Epithelial cell of proximal tubule (primary cell): ENCODE measurements at regions not wholly inside any gene's neighbourhood (a gene's known extent, or its start where the extent isn't known, plus 50 kb on each side); places are given as distances from the start of the nearest gene placed in this dataset.

Experiments used
- DNase-seq: peaks from one replicate; pipeline ENCODE4 v3.0.0-alpha.2; 2011; ENCODE audit warnings: low read depth
- H3K4me3 ChIP-seq: 2 replicates; pipeline ENCODE4 v1.5.1; 2011; ENCODE audit warnings: low read depth, mild to moderate bottlenecking, low read length
- TF ChIP-seq, protein P1 (sequence below): conservative IDR thresholded peaks from 2 replicates; pipeline ENCODE4 v1.5.1; 2012; ENCODE audit warnings: low read depth, mild to moderate bottlenecking, low read length

- DNase-seq = no peak
- no peak overlapping the region for H3K4me3 ChIP-seq
- TF ChIP-seq, protein P1, sequence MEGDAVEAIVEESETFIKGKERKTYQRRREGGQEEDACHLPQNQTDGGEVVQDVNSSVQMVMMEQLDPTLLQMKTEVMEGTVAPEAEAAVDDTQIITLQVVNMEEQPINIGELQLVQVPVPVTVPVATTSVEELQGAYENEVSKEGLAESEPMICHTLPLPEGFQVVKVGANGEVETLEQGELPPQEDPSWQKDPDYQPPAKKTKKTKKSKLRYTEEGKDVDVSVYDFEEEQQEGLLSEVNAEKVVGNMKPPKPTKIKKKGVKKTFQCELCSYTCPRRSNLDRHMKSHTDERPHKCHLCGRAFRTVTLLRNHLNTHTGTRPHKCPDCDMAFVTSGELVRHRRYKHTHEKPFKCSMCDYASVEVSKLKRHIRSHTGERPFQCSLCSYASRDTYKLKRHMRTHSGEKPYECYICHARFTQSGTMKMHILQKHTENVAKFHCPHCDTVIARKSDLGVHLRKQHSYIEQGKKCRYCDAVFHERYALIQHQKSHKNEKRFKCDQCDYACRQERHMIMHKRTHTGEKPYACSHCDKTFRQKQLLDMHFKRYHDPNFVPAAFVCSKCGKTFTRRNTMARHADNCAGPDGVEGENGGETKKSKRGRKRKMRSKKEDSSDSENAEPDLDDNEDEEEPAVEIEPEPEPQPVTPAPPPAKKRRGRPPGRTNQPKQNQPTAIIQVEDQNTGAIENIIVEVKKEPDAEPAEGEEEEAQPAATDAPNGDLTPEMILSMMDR = no peak
These were observed 58.1 kb upstream of the LNX1 start for GRCh38 chr4:53649357-53649756.

GRCh38 chr4:53647547-53647946 lies 56.3 kb upstream of the LNX1 start:
- no peak for DNase-seq
- TF ChIP-seq, protein P1 = no peak
- H3K4me3 ChIP-seq = no peak overlapping the region

DNA sequence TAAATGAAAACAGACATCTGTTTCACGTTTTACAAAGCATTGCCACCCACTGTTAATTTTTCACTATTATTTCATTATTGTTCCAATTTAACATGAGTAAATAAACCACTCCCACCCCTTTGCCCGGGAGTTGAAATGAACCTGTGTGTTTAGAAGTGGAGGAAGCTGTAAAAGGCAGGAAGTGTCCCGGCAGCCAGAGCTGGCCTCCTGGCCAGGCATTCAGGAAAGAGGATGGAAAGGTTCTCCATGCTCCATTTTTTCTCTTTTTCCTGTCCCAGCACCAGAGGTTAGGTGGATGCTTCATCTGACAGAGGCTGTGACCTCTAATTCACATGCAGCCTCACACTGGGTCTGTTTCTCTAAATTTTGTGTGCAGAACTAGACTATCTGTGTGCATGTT lies 55.5 kb upstream of the LNX1 start:
- H3K4me3 ChIP-seq = no peak overlapping the region
- TF ChIP-seq, protein P1 = no peak
- DNase-seq = no peak

DNA sequence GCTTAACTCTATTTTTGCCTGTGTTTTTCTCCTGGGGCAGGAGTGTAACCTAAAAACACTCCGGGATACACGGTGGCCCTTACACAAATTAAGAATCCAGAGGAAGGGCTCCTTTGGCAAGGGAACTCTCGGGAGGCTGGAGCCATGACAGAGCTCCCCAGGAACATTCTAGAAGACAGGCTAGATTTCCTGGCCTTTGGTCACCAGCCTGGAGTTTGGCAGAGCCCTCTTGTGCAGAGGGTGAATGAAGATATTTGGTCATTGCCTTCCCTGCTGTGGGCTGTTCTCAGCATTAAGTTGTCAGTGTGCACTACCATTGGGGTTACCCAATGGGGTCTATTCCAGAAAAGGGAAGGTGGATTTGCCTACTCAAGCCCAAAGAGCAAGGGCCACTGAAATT lies 53.8 kb upstream of the LNX1 start:
- DNase-seq = no peak
- no peak overlapping the region for H3K4me3 ChIP-seq
- TF ChIP-seq, protein P1 = no peak

DNA sequence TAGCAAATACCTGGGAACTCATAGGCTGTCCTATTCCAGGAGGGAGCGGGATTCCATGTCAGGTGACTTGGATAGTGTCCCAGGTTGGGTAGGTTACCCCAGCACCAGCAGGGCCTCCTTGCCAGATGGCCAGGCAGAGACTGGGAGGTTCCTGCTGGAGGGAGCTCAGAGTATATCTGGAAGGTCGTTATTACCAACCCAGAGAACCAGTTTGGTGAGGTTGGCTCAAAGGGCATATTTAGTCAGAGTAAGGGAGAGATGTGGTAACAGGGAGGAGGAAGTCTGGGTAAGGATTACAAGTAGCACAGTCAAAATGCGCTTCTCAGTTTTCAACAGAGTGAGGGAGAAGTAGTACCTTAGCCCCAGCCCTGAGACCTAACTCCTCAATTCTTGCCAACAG lies 53.3 kb upstream of the LNX1 start:
- H3K4me3 ChIP-seq = no peak overlapping the region
- no peak for DNase-seq
- TF ChIP-seq, protein P1 = no peak
